ENCODE measurements at regions not wholly inside any gene's neighbourhood (a gene's known extent, or its start where the extent isn't known, plus 50 kb on each side); places are given as distances from the start of the nearest gene placed in this dataset.

- Mint-ChIP-seq H3K4me1 (ENCODE audit: low read depth, unreplicated experiment) (no peaks in the 10 kb centered on the region), H3K27me3 (ENCODE audit: insufficient read depth, unreplicated experiment) (no peaks in the 10 kb centered on the region), H3K27ac (ENCODE audit: unreplicated experiment) (no peak overlapping the region), H3K36me3 (ENCODE audit: insufficient read depth, unreplicated experiment) (peaks cover 7% of the 10 kb centered on the region), H3K9me3 (ENCODE audit: unreplicated experiment) (peaks cover 19% of the 10 kb centered on the region), H3K4me3 (ENCODE audit: unreplicated experiment) (no peak overlapping the region)
- intact Hi-C loops (cut with micrococcal nuclease; ENCODE audit: unreplicated experiment): no loop called here
- H3K4me1 ChIP-seq: no peaks in the 10 kb centered on the region
- no TSS peak for BruUV-seq (replicated peaks)
- H3K9me3 ChIP-seq: 0 out of 2 replicates have a peak, but pooled peaks cover 5% of the 10 kb centered on the region
- no peak for TF ChIP-seq CTCF (IDR thresholded peaks at IDR 0.05; ENCODE audit: insufficient read depth in 1 of 2, low read depth in 1 of 2, low read length in 1 of 2, severe bottlenecking in 1 of 2, unreplicated experiment in 1 of 2)
- ChIA-PET POLR2A (no interaction called here), CTCF (no interaction called here)
- DNase-seq: no peak
- H3K4me3 ChIP-seq (ENCODE audit: low read depth, low read length): no peak overlapping the region
- no peaks in the 10 kb centered on the region for H3K27me3 ChIP-seq (replicated peaks; ENCODE audit: control insufficient read depth, insufficient read depth, low read length)
- no peaks in the 10 kb centered on the region for H3K36me3 ChIP-seq (ENCODE audit: control insufficient read depth, insufficient read depth, low read length)
Observed at GRCh38 chr13:33891196-33891742, 73.3 kb downstream of the RFC3 start.

GRCh38 chr13:33893559-33893958, 75.6 kb downstream of the RFC3 start:
- Histone ChIP-seq H3K9me3 (peaks cover 12% of the 10 kb centered on the region), H3K4me3 (ENCODE audit: low read depth, low read length) (no peak overlapping the region), H3K36me3 (ENCODE audit: control insufficient read depth, insufficient read depth, low read length) (no peaks in the 10 kb centered on the region), H3K4me1 (no peaks in the 10 kb centered on the region), H3K27me3 (replicated peaks; ENCODE audit: control insufficient read depth, insufficient read depth, low read length) (no peaks in the 10 kb centered on the region)
- no peak for TF ChIP-seq CTCF (IDR thresholded peaks at IDR 0.05; ENCODE audit: insufficient read depth in 1 of 2, low read depth in 1 of 2, low read length in 1 of 2, severe bottlenecking in 1 of 2, unreplicated experiment in 1 of 2)
- no peaks in the 10 kb centered on the region for H3K4me1 Mint-ChIP-seq (ENCODE audit: low read depth, unreplicated experiment)
- no peak overlapping the region for H3K4me3 Mint-ChIP-seq (ENCODE audit: unreplicated experiment)
- ChIA-PET POLR2A (no interaction called here), CTCF (no interaction called here)
- H3K9me3 Mint-ChIP-seq (ENCODE audit: unreplicated experiment): peaks cover 39% of the 10 kb centered on the region
- intact Hi-C loops (cut with micrococcal nuclease; ENCODE audit: unreplicated experiment): no loop called here
- no peak for DNase-seq
- no peak overlapping the region for H3K27ac Mint-ChIP-seq (ENCODE audit: unreplicated experiment)
- BruUV-seq (replicated peaks): no TSS peak
- peaks cover 7% of the 10 kb centered on the region for H3K36me3 Mint-ChIP-seq (ENCODE audit: insufficient read depth, unreplicated experiment)
- H3K27me3 Mint-ChIP-seq (ENCODE audit: insufficient read depth, unreplicated experiment): no peaks in the 10 kb centered on the region

GRCh38 chr13:33904431-33904830, 86.5 kb downstream of the RFC3 start:
- Histone ChIP-seq H3K27me3 (replicated peaks; ENCODE audit: control insufficient read depth, insufficient read depth, low read length) (no peaks in the 10 kb centered on the region), H3K4me3 (ENCODE audit: low read depth, low read length) (no peak overlapping the region), H3K4me1 (no peaks in the 10 kb centered on the region), H3K9me3 (peaks cover 6% of the 10 kb centered on the region), H3K36me3 (ENCODE audit: control insufficient read depth, insufficient read depth, low read length) (no peaks in the 10 kb centered on the region)
- Mint-ChIP-seq H3K27ac (ENCODE audit: unreplicated experiment) (no peak overlapping the region), H3K4me3 (ENCODE audit: unreplicated experiment) (no peak overlapping the region), H3K27me3 (ENCODE audit: insufficient read depth, unreplicated experiment) (no peaks in the 10 kb centered on the region), H3K4me1 (ENCODE audit: low read depth, unreplicated experiment) (no peaks in the 10 kb centered on the region), H3K9me3 (ENCODE audit: unreplicated experiment) (peaks cover under 1% of the 10 kb centered on the region), H3K36me3 (ENCODE audit: insufficient read depth, unreplicated experiment) (no peaks in the 10 kb centered on the region)
- CTCF ChIA-PET: no interaction called here
- POLR2A ChIA-PET: no interaction called here
- no peak for TF ChIP-seq CTCF (IDR thresholded peaks at IDR 0.05; ENCODE audit: insufficient read depth in 1 of 2, low read depth in 1 of 2, low read length in 1 of 2, severe bottlenecking in 1 of 2, unreplicated experiment in 1 of 2)
- no peak for DNase-seq
- intact Hi-C loops (cut with micrococcal nuclease; ENCODE audit: unreplicated experiment): no loop called here
- no TSS peak for BruUV-seq (replicated peaks)

Data from Caco-2 (cell line).